Right ventricle myocardium inferior (tissue), 1 donor: ENCODE measurements at regions not wholly inside any gene's neighbourhood (a gene's known extent, or its start where the extent isn't known, plus 50 kb on each side); places are given as distances from the start of the nearest gene placed in this dataset.

Source experiments
- ATAC-seq: fragments of 200-7000 bp; cut with Tn5 transposase; one replicate; pipeline ENCODE4 v1.9.1; 2020; ENCODE audit warnings: mild to moderate bottlenecking, moderate library complexity
- DNase-seq: peaks from one replicate; pipeline ENCODE4 v3.0.0; 2021; ENCODE audit errors: missing footprints
- intact Hi-C: fragments of 100-400 bp; cut with DNase I; formaldehyde crosslinking; loops from one replicate; pipeline ENCODE4 v1.11.0; 2022
- donor health status: DM: no; HTN: yes; CAD: no; lungs with severe emphysema.

- no peak for DNase-seq
- ATAC-seq, result no peak
- intact Hi-C loops, result no loop called here
Observed at GRCh38 chr15:52870015-52870414, 79.9 kb upstream of the ONECUT1 start.

GRCh38 chr15:52866698-52867097, 76.6 kb upstream of the ONECUT1 start:
- no peak for DNase-seq
- ATAC-seq, result no peak
- intact Hi-C loops, result no loop called here

GRCh38 chr15:52862677-52863076, 72.5 kb upstream of the ONECUT1 start:
- no peak for DNase-seq
- no peak for ATAC-seq
- intact Hi-C loops, result no loop called here

GRCh38 chr15:52858782-52859176, 68.6 kb upstream of the ONECUT1 start:
- intact Hi-C loops, result no loop called here
- ATAC-seq (peak; percentile 31), DNase-seq (no peak)

- ATAC-seq, result no peak
- no peak for DNase-seq
- intact Hi-C loops, result no loop called here
Observed at GRCh38 chr15:52857937-52858781, 68.0 kb upstream of the ONECUT1 start.

GRCh38 chr15:52857471-52857870, 67.3 kb upstream of the ONECUT1 start:
- intact Hi-C loops, result no loop called here
- ATAC-seq, result no peak
- DNase-seq, result no peak

GRCh38 chr15:52856286-52856685, 66.2 kb upstream of the ONECUT1 start:
- ATAC-seq (no peak), DNase-seq (no peak)
- intact Hi-C loops, result no loop called here

- ATAC-seq (no peak), DNase-seq (no peak)
- intact Hi-C loops, result no loop called here
Observed at GRCh38 chr15:52855157-52855556, 65.0 kb upstream of the ONECUT1 start.

- DNase-seq (no peak), ATAC-seq (no peak)
- intact Hi-C loops, result no loop called here
Observed at GRCh38 chr15:52844823-52845222, 54.7 kb upstream of the ONECUT1 start.
